ENCODE measurements at regions not wholly inside any gene's neighbourhood (a gene's known extent, or its start where the extent isn't known, plus 50 kb on each side); places are given as distances from the start of the nearest gene placed in this dataset.
"Not testable (repeated sequence)": the region's sequence is repeated elsewhere in the genome, so short reads cannot be mapped to it uniquely, and the experiment has no call there.

GRCh38 chr2:113386780-113387433 is 50.6 kb upstream of the ZNG1B start:
- intact Hi-C loops (cut with DNase I); H3K36me3 ChIP-seq; H3K27me3 ChIP-seq; H3K9me3 ChIP-seq; DNase-seq (ENCODE audit: extremely low spot score in 2 of 2); H3K4me3 ChIP-seq; H3K27ac ChIP-seq; H3K4me1 ChIP-seq: not testable (repeated sequence)

GRCh38 chr2:113379621-113380020 is 57.9 kb upstream of the ZNG1B start:
- H3K4me3 ChIP-seq; DNase-seq (ENCODE audit: extremely low spot score in 2 of 2); H3K9me3 ChIP-seq; H3K4me1 ChIP-seq; H3K36me3 ChIP-seq; H3K27ac ChIP-seq; H3K27me3 ChIP-seq; intact Hi-C loops (cut with DNase I): not testable (repeated sequence)

GRCh38 chr2:113376913-113377445 is 60.5 kb upstream of the ZNG1B start:
- no peaks in the 10 kb centered on the region for H3K27me3 ChIP-seq
- H3K36me3 ChIP-seq, result no peaks in the 10 kb centered on the region
- H3K4me1 ChIP-seq, result no peaks in the 10 kb centered on the region
- intact Hi-C loops (cut with DNase I), result no loop called here
- no peak for DNase-seq (ENCODE audit: extremely low spot score in 2 of 2)
- no peaks in the 10 kb centered on the region for H3K9me3 ChIP-seq
- H3K27ac ChIP-seq, result no peak overlapping the region
- TF ChIP-seq, protein P1, sequence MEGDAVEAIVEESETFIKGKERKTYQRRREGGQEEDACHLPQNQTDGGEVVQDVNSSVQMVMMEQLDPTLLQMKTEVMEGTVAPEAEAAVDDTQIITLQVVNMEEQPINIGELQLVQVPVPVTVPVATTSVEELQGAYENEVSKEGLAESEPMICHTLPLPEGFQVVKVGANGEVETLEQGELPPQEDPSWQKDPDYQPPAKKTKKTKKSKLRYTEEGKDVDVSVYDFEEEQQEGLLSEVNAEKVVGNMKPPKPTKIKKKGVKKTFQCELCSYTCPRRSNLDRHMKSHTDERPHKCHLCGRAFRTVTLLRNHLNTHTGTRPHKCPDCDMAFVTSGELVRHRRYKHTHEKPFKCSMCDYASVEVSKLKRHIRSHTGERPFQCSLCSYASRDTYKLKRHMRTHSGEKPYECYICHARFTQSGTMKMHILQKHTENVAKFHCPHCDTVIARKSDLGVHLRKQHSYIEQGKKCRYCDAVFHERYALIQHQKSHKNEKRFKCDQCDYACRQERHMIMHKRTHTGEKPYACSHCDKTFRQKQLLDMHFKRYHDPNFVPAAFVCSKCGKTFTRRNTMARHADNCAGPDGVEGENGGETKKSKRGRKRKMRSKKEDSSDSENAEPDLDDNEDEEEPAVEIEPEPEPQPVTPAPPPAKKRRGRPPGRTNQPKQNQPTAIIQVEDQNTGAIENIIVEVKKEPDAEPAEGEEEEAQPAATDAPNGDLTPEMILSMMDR (IDR thresholded peaks at IDR 0.05), result no peak
- TF ChIP-seq POLR2AphosphoS5 (IDR thresholded peaks at IDR 0.05; ENCODE audit: insufficient read depth in 1 of 2, low read depth in 1 of 2), result no peak
- no peak for TF ChIP-seq POLR2A (IDR thresholded peaks at IDR 0.05)
- H3K4me3 ChIP-seq, result no peak overlapping the region

GRCh38 chr2:113376253-113376912 is 61.1 kb upstream of the ZNG1B start:
- intact Hi-C loops (cut with DNase I), result no loop called here
- Histone ChIP-seq H3K9me3 (no peaks in the 10 kb centered on the region), H3K27ac (no peak overlapping the region), H3K36me3 (no peaks in the 10 kb centered on the region), H3K4me3 (no peak overlapping the region), H3K4me1 (no peaks in the 10 kb centered on the region), H3K27me3 (no peaks in the 10 kb centered on the region)
- no peak for TF ChIP-seq POLR2A (IDR thresholded peaks at IDR 0.05)
- no peak for TF ChIP-seq POLR2AphosphoS5 (IDR thresholded peaks at IDR 0.05; ENCODE audit: insufficient read depth in 1 of 2, low read depth in 1 of 2)
- TF ChIP-seq, protein P1 (IDR thresholded peaks at IDR 0.05), result no peak
- no peak for DNase-seq (ENCODE audit: extremely low spot score in 2 of 2)

DNA sequence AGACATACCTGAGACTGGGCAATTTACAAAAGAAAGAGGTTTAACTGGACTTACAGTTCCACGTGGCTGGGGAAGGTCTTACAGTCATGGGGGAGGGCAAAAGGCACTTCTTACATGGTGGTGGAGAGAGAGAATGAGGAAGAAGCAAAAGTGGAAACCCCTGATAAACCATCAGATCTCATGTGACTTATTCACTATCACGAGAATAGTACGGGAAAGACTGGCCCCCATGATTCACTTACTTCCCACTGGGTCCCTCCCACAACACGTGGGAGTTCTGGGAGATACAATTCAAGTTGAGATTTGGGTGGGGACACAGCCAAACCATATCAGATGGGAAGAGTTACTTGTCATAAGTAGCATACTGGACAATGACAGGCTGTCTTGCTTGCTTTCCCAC is 62.6 kb upstream of the ZNG1B start:
- intact Hi-C loops (cut with DNase I); DNase-seq (ENCODE audit: extremely low spot score in 2 of 2); H3K4me1 ChIP-seq; H3K9me3 ChIP-seq; H3K36me3 ChIP-seq; H3K4me3 ChIP-seq; H3K27ac ChIP-seq; H3K27me3 ChIP-seq: not testable (repeated sequence)

- H3K27ac ChIP-seq; H3K4me1 ChIP-seq; intact Hi-C loops (cut with DNase I); H3K4me3 ChIP-seq; H3K36me3 ChIP-seq; H3K9me3 ChIP-seq; H3K27me3 ChIP-seq: not testable (repeated sequence)
- DNase-seq (ENCODE audit: extremely low spot score in 2 of 2), result peak in 1 of 2 donors; percentile 87
These were observed 65.1 kb upstream of the ZNG1B start for GRCh38 chr2:113372258-113372834.

- Histone ChIP-seq H3K36me3 (no peaks in the 10 kb centered on the region), H3K27me3 (no peaks in the 10 kb centered on the region), H3K27ac (no peak overlapping the region), H3K9me3 (no peaks in the 10 kb centered on the region), H3K4me3 (no peak overlapping the region), H3K4me1 (no peaks in the 10 kb centered on the region)
- intact Hi-C loops (cut with DNase I), result no loop called here
- no peak for TF ChIP-seq POLR2A (IDR thresholded peaks at IDR 0.05)
- TF ChIP-seq, protein P1 (IDR thresholded peaks at IDR 0.05), result peak; percentile 72 to 90 (median 75)
- no peak for DNase-seq (ENCODE audit: extremely low spot score in 2 of 2)
These were observed 66.9 kb upstream of the ZNG1B start for GRCh38 chr2:113370478-113371091.

Measured in vagina (tissue), 2 donors.